Loucy (cell line): ENCODE measurements at regions not wholly inside any gene's neighbourhood (a gene's known extent, or its start where the extent isn't known, plus 50 kb on each side); places are given as distances from the start of the nearest gene placed in this dataset.

Experiments
- CTCF ChIP-seq: fragments of 200-600 bp; sonication (generic); conservative IDR thresholded peaks from 2 replicates; pipeline ENCODE4 v1.5.1; 2014; ENCODE audit warnings: mild to moderate bottlenecking, antibody characterized with exemption, low read length
- EZH2phosphoT487 ChIP-seq: fragments of 200-600 bp; IDR thresholded peaks from 2 replicates; pipeline ENCODE4 v1.6.1; 2018; ENCODE audit warnings: antibody characterized with exemption, mild to moderate bottlenecking, moderate library complexity, borderline replicate concordance

GRCh38 chr21:38983560-38983959 lies 177.8 kb downstream of the ETS2 start:
- TF ChIP-seq CTCF (no peak), EZH2phosphoT487 (no peak)
